ENCODE measurements at regions not wholly inside any gene's neighbourhood (a gene's known extent, or its start where the extent isn't known, plus 50 kb on each side); places are given as distances from the start of the nearest gene placed in this dataset.

DNA sequence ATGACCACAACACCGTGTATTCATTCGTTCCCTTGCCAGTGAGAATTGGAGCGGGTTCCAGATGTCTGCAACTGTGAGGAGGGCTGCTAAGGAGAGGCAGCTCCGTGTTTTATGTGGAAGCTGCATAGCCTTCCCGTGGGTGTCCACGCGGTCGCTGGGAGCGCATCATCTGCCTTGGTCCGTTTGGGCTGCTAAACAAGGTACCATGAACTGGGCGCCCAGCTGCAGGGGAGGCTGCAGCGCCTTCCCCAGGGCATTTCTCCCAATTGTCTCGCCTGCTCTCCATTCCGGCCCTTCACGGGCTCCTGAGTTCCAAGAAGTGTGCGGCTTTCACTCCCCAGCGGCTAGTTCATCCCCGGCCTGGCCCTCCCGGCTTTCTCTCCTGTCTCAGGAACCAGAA is 1446.4 kb downstream of the TBC1D22A start:
- FAIRE-seq = no peak
- no peak for DNase-seq (ENCODE audit: low spot score)

GRCh38 chr22:48207919-48208535 is 1445.6 kb downstream of the TBC1D22A start:
- DNase-seq (ENCODE audit: low spot score) = no peak
- no peak for FAIRE-seq

DNA sequence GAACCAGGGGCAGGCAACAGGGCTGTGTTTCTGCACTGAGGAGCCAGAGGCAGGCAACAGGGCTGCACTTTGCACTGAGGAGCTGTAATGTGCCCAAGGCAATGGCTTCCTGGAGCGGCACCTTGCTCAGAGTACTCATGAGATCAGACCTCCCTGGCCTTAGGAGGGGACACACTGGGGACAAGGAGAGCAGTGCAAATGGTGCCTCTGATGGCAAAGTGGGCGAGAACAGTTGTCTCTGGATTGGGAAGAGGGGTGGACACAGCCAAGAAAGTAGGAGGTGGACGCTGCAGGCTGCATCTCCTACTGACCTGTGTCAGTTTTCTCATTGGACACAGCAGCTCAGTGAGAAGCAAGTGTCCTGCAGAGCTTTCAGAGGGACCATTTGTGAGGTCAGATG is 1443.3 kb downstream of the TBC1D22A start:
- DNase-seq (ENCODE audit: low spot score) = no peak
- no peak for FAIRE-seq

DNA sequence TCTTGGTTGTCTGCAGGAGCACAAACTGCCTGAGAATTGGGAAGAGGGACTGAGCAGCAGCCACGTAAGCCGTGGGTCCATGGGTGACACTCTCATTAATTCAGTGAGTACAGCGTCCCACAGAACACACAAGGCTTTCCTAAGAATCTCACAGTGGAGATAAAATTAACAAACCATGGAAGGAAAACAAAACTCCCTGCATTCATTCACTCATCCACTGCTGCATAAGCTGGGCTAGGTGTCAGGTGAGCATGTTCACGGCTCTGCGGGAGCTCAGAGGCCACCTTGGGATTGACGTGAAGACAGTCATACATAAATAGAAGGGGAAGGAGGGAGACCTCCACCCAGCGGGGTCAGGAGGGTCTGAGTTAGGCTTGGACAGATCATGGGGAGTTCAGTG is 1442.7 kb downstream of the TBC1D22A start:
- FAIRE-seq (no peak), DNase-seq (ENCODE audit: low spot score) (no peak)

GRCh38 chr22:48204296-48204695 is 1441.8 kb downstream of the TBC1D22A start:
- DNase-seq (ENCODE audit: low spot score) (no peak), FAIRE-seq (no peak)

GRCh38 chr22:48199667-48200066 is 1437.2 kb downstream of the TBC1D22A start:
- DNase-seq (ENCODE audit: low spot score) (no peak), FAIRE-seq (no peak)

GRCh38 chr22:48198489-48199459 is 1436.3 kb downstream of the TBC1D22A start:
- no peak for FAIRE-seq
- no peak for DNase-seq (ENCODE audit: low spot score)

DNA sequence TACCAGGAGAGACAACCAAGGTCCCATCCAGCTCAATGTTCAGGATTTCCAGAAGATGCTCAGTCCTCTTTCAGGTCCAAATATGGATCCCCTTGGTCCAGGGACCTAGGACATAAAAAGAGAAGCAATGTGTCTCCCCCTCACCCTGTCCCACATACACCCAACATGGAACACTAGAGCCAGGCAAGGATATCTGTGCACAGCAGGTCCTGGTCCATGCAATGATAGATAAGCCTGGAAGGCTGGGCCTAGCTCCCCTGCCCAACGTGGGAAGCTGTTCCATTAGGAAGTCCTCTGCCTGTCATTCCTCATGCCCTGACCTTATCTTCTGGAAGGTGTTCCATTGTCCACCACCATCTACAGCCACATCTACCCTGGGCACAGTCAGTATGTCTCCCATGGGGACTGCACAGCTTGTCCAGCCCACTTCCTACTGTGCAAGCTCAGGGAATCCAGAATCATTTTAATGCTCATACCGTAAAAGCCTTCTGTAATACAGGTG is 1434.8 kb downstream of the TBC1D22A start:
- no peak for FAIRE-seq

GRCh38 chr22:48192920-48193319 is 1430.5 kb downstream of the TBC1D22A start:
- FAIRE-seq (no peak), DNase-seq (ENCODE audit: low spot score) (no peak)

More for the DNA sequence above, 1434.8 kb downstream of the TBC1D22A start:
- DNase-seq (ENCODE audit: low spot score) = no peak

- DNase-seq (ENCODE audit: low spot score) (no peak), FAIRE-seq (no peak)
Measured at GRCh38 chr22:48192071-48192470, 1429.6 kb downstream of the TBC1D22A start.

GRCh38 chr22:48188231-48188721 is 1425.8 kb downstream of the TBC1D22A start:
- peak; percentile 74 for FAIRE-seq
- peak; percentile 81 for DNase-seq (ENCODE audit: low spot score)

GRCh38 chr22:48187356-48187755 is 1424.9 kb downstream of the TBC1D22A start:
- FAIRE-seq (no peak), DNase-seq (ENCODE audit: low spot score) (no peak)

DNA sequence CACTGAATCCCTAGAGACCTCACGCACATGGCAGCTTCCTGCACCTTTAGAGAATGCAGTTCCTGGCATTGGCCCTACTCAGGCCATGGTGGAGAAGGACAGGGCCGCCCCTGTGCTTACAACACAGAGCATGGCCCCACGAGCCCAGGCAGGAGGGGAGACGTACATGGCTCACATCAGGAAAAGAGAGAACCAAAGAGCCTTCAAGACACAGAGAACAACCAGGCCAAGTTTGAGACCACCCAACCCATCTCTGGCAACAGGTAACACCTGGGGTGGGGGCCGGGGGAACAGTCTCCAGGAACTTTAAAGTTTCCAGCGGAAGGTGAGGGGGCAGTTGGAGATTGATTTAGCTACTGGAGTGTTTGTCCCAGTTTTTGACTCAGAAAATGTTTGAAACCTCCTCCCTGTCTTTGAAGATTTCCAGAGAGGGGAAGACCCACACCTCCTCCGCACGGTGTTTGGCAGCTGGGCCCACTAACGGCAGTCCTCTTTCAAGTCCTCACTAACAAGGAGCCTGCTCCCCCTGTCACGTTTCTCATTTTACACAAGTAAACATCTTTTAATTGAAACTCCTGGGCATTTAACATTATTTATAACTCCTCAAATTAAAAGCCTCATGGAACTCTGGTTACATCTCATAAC is 1423.8 kb downstream of the TBC1D22A start:
- FAIRE-seq (no peak), DNase-seq (ENCODE audit: low spot score) (no peak)

GRCh38 chr22:48185071-48186055 is 1422.9 kb downstream of the TBC1D22A start:
- no peak for FAIRE-seq
- no peak for DNase-seq (ENCODE audit: low spot score)

DNA sequence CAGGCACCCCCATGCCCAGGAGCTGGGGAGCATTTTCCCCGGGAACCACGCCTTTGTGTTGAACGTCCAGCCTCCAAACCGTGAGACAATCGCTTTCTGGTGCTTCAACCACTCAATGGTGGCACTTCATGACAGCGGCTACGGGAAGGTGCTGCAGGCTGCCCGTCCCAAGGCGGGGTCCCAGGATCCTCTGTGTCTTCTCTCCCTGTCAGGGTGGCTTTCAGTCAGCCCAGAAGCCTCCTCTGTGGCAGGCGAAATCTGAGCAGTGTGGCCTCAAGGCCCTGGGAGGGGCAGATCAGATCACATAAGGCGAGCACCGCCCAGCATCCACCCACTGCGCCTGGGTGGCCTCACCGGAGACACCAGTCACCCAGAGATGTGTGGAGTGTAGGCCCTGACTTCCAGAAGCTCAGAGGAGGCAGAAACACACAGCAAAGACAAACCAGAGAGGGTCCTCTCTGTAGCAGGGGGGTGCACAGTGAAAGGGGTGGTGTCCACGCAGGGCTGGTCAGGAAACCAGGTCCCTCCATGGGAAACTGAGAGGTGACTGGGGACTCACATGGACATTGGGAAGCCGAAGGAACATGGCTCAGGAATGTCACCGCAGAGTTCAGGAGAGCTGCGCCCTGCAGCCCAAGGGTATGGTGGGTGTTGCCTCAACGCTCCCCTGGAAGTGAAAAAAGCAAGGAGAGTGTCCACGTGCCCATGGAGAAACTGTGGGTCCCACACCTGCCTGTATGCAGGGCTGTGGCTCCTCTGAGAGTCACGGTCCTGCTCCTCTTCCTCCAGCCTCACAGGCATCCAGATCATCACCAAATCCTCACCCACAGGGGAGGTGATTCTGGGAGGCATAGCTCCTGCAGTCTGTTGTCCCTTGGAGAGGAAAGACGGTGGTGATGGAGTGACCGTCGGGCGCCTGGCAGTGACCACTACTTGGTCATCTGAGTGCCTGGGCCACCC is 1420.7 kb downstream of the TBC1D22A start:
- DNase-seq (ENCODE audit: low spot score) (no peak), FAIRE-seq (no peak)

GRCh38 chr22:48182031-48182430 is 1419.6 kb downstream of the TBC1D22A start:
- no peak for FAIRE-seq
- DNase-seq (ENCODE audit: low spot score) = no peak

GRCh38 chr22:48181263-48181955 is 1419.0 kb downstream of the TBC1D22A start:
- no peak for FAIRE-seq

GRCh38 chr22:48180631-48181030 is 1418.2 kb downstream of the TBC1D22A start:
- FAIRE-seq (no peak), DNase-seq (ENCODE audit: low spot score) (no peak)

More at GRCh38 chr22:48181263-48181955, 1419.0 kb downstream of the TBC1D22A start:
- DNase-seq (ENCODE audit: low spot score) = no peak
